D721Med (cell line): ENCODE measurements at regions not wholly inside any gene's neighbourhood (a gene's known extent, or its start where the extent isn't known, plus 50 kb on each side); places are given as distances from the start of the nearest gene placed in this dataset.

Source experiments
- DNase-seq: peaks from one replicate; pipeline ENCODE4 v3.0.0; 2011; ENCODE audit warnings: low spot score; ENCODE audit not compliant: insufficient read length
- FAIRE-seq: peaks from 2 replicates; lab custom pipeline; 2011; peaks lifted over from hg19 to GRCh38; lab: Jason Lieb, UNC
- CTCF ChIP-seq: IDR thresholded peaks from 2 replicates; pipeline ENCODE4 v1.5.1; 2012; ENCODE audit warnings: mild to moderate bottlenecking, control low read depth; ENCODE audit not compliant: insufficient read depth; ENCODE audit errors: missing control alignments

GRCh38 chr4:126947536-126947935 is 685.2 kb upstream of the INTU start:
- no peak for TF ChIP-seq CTCF
- no peak for DNase-seq
- FAIRE-seq: no peak

- DNase-seq: peak; percentile 41
- no peak for TF ChIP-seq CTCF
- FAIRE-seq: peak; percentile 81
These were observed 678.0 kb upstream of the INTU start for GRCh38 chr4:126954537-126955291.

GRCh38 chr4:126955292-126956183 is 677.2 kb upstream of the INTU start:
- FAIRE-seq (no peak), DNase-seq (no peak)
- TF ChIP-seq CTCF: no peak

GRCh38 chr4:126956184-126956897 is 676.4 kb upstream of the INTU start:
- no peak for TF ChIP-seq CTCF
- no peak for DNase-seq
- FAIRE-seq: no peak

GRCh38 chr4:126957556-126957955 is 675.2 kb upstream of the INTU start:
- no peak for TF ChIP-seq CTCF
- FAIRE-seq (no peak), DNase-seq (no peak)

GRCh38 chr4:126957987-126958386 is 674.8 kb upstream of the INTU start:
- FAIRE-seq (no peak), DNase-seq (no peak)
- TF ChIP-seq CTCF: no peak
